ENCODE measurements at regions not wholly inside any gene's neighbourhood (a gene's known extent, or its start where the extent isn't known, plus 50 kb on each side); places are given as distances from the start of the nearest gene placed in this dataset.

GRCh38 chr13:105232439-105232838 is 1303.0 kb downstream of the EFNB2 start:
- no peak overlapping the region for H2BK15ac ChIP-seq (ENCODE audit: low read length)
- CTCF ChIA-PET (ENCODE audit: partially characterized antibody) = interaction anchor here (1.1 kb wide), 1 partner anchor 10 kb away, joined by 3 read pairs; no protein-coding TSS in a partner anchor
- no peak overlapping the region for H3K56ac ChIP-seq (replicated peaks; ENCODE audit: insufficient read length, low read depth, low read length)
- H3K14ac ChIP-seq (ENCODE audit: insufficient read length) = no peak overlapping the region
- no peak overlapping the region for H4K8ac ChIP-seq (ENCODE audit: extremely low read depth, insufficient read depth, low read length)
- H3K18ac ChIP-seq (ENCODE audit: extremely low read depth, low read length) = no peak overlapping the region
- H3K9me3 ChIP-seq (ENCODE audit: insufficient read depth in 2 of 2, low read depth in 1 of 2, low read length in 1 of 2) = no peaks in the 10 kb centered on the region
- H3K79me2 ChIP-seq (ENCODE audit: control insufficient read depth in 1 of 2, insufficient read depth in 2 of 2, low read length in 2 of 2) = no peaks in the 10 kb centered on the region
- H3K23me2 ChIP-seq (ENCODE audit: low read depth, low read length) = no peaks in the 10 kb centered on the region
- no peak overlapping the region for H3K27ac ChIP-seq (ENCODE audit: low read depth, low read length)
- H2BK5ac ChIP-seq (ENCODE audit: low read depth, low read length) = no peak overlapping the region
- no peak for FAIRE-seq
- no peaks in the 10 kb centered on the region for H3K36me3 ChIP-seq (ENCODE audit: control insufficient read depth in 2 of 4, insufficient read depth in 4 of 4, low read length in 3 of 4)
- H2BK12ac ChIP-seq (ENCODE audit: low read depth, low read length) = no peak overlapping the region
- H2BK120ac ChIP-seq (replicated peaks; ENCODE audit: low read depth, low read length) = no peak overlapping the region
- no peaks in the 10 kb centered on the region for H3K4me1 ChIP-seq (replicated peaks in 1 of 4; ENCODE audit: control insufficient read depth in 3 of 4, insufficient read depth in 4 of 4, low read length in 3 of 4)
- no peak for TF ChIP-seq YY1 (IDR thresholded peaks at IDR 0.05; ENCODE audit: low read depth, low read length)
- no peaks in the 10 kb centered on the region for H4K20me1 ChIP-seq (replicated peaks in 1 of 2; ENCODE audit: control insufficient read depth in 1 of 2, insufficient read depth in 2 of 2, low read length in 2 of 2)
- H3K79me1 ChIP-seq (ENCODE audit: low read depth, low read length) = no peaks in the 10 kb centered on the region
- H4K91ac ChIP-seq (replicated peaks; ENCODE audit: insufficient read length, low read length) = no peak overlapping the region
- H2AFZ ChIP-seq (ENCODE audit: low read length) = no peak overlapping the region
- no peak overlapping the region for H3K9ac ChIP-seq (replicated peaks in 1 of 4; ENCODE audit: extremely low read depth in 1 of 4, low read depth in 3 of 4, low read length in 3 of 4)
- H4K5ac ChIP-seq (ENCODE audit: insufficient read length, low read depth, low read length) = no peak overlapping the region
- H2AK5ac ChIP-seq (ENCODE audit: low read depth, low read length) = no peak overlapping the region
- H3K4me3 ChIP-seq (ENCODE audit: extremely low read depth in 1 of 4, insufficient read depth in 2 of 4, low read depth in 3 of 4, low read length in 4 of 4) = no peak overlapping the region
- H3K27me3 ChIP-seq (replicated peaks in 1 of 4; ENCODE audit: control insufficient read depth in 3 of 4, extremely low read depth in 1 of 4, insufficient read depth in 3 of 4, low read length in 3 of 4) = no peaks in the 10 kb centered on the region
- no peak overlapping the region for H2BK20ac ChIP-seq (ENCODE audit: low read length)
- H3K4ac ChIP-seq (replicated peaks; ENCODE audit: insufficient read length, low read depth, low read length) = no peak overlapping the region
- POLR2A ChIA-PET (ENCODE audit: partially characterized antibody) = no interaction called here
- no peak overlapping the region for H3K23ac ChIP-seq (ENCODE audit: insufficient read length)
- 96% methylated on average over 5 of the region's 5 CpGs; no CpG with 5 or more reads in 1 of the 2 experiments for WGBS, 2 experiments (ENCODE audit: extremely low coverage in 1 of 2, insufficient coverage in 1 of 2, insufficient read length in 1 of 2, insufficient replicate concordance in 2 of 2, low coverage in 1 of 2, low lambda C conversion rate in 2 of 2, missing lambda C conversion rate in 1 of 2)
- no peak for DNase-seq (ENCODE audit: low read depth in 1 of 2, low spot score in 2 of 2)
- H3K4me2 ChIP-seq (ENCODE audit: insufficient read depth in 1 of 2, low read depth in 2 of 2, low read length in 2 of 2) = no peak overlapping the region
